Natural killer cell (primary cell): ENCODE measurements at regions not wholly inside any gene's neighbourhood (a gene's known extent, or its start where the extent isn't known, plus 50 kb on each side); places are given as distances from the start of the nearest gene placed in this dataset.

ENCODE experiments used
- ATAC-seq, 3 donors: fragments of 150-1000 bp in 2 of 3; fragments of 200-7000 bp in 1 of 3; cut with Tn5 transposase; 1 replicate in 1 of 3; 2 replicates in 2 of 3; pipeline ENCODE4 v1.10.0; 2021; ENCODE audit warnings: mild to moderate bottlenecking in 2 of 3, moderate library complexity in 2 of 3
- DNase-seq, 2 donors: peaks; one replicate each; pipeline versions ENCODE4 v3.0.0 to v3.0.0-alpha.2; 2013 to 2021; ENCODE audit warnings: mixed read lengths in 1 of 2
- H3K27ac ChIP-seq: one replicate; pipeline ENCODE4 v1.5.1; 2013; ENCODE audit warnings: mild to moderate bottlenecking, low read length
- H3K27me3 ChIP-seq: one replicate; pipeline ENCODE4 v1.6.1; 2013; ENCODE audit warnings: low read length; ENCODE audit not compliant: control insufficient read depth, insufficient read depth
- H3K36me3 ChIP-seq: one replicate; pipeline ENCODE4 v1.6.1; 2013; ENCODE audit warnings: low read length; ENCODE audit not compliant: control insufficient read depth, insufficient read depth
- H3K4me1 ChIP-seq: one replicate; pipeline ENCODE4 v1.6.1; 2013; ENCODE audit warnings: low read length; ENCODE audit not compliant: control insufficient read depth, insufficient read depth
- H3K4me3 ChIP-seq: one replicate; pipeline ENCODE4 v1.5.1; 2013; ENCODE audit warnings: low read length
- H3K9me3 ChIP-seq: one replicate; pipeline ENCODE4 v1.6.1; 2013; ENCODE audit warnings: low read length; ENCODE audit not compliant: control insufficient read depth, insufficient read depth
- H3K27ac Mint-ChIP-seq, 2 donors: one replicate each; pipeline ENCODE4 v1.8.0; 2022; ENCODE audit warnings: mild to moderate bottlenecking in 2 of 2, mixed read lengths in 2 of 2, moderate library complexity in 1 of 2
- H3K27me3 Mint-ChIP-seq, 2 donors: one replicate each; pipeline ENCODE4 v1.8.0; 2022; ENCODE audit warnings: low read depth in 2 of 2, mixed read lengths in 2 of 2
- H3K36me3 Mint-ChIP-seq: one replicate; pipeline ENCODE4 v1.8.0; 2022; ENCODE audit warnings: mixed read lengths
- H3K4me1 Mint-ChIP-seq, 2 donors: one replicate each; pipeline ENCODE4 v1.8.0; 2022; ENCODE audit warnings: mixed read lengths in 2 of 2
- H3K4me3 Mint-ChIP-seq: one replicate; pipeline ENCODE4 v1.8.0; 2022; ENCODE audit warnings: mild to moderate bottlenecking, moderate library complexity, mixed read lengths
- H3K9me3 Mint-ChIP-seq, 2 donors: one replicate each; pipeline ENCODE4 v1.8.0; 2022; ENCODE audit warnings: mixed read lengths in 2 of 2
- CTCF ChIP-seq: fragments of 200-600 bp; IDR thresholded peaks from one replicate; pipeline ENCODE4 v1.8.0; 2022; ENCODE audit warnings: antibody characterized with exemption
- WGBS: methylation state at CpG from one replicate; pipeline ENCODE4 v1.1.7; 2013; ENCODE audit warnings: missing lambda C conversion rate; ENCODE audit not compliant: insufficient coverage; 5-methylcytosine and 5-hydroxymethylcytosine counted together
- intact Hi-C: fragments of 100-400 bp; cut with micrococcal nuclease; formaldehyde crosslinking; loops from one replicate; pipeline ENCODE4 v1.14.2; 2022

- H3K4me3 ChIP-seq = no peak overlapping the region
- Mint-ChIP-seq H3K4me1 (peaks cover 47 to 52% of the 10 kb centered on the region in 2 donors), H3K4me3 (no peak overlapping the region), H3K9me3 (peaks cover 0 to 2% of the 10 kb centered on the region in 2 donors), H3K27me3 (no peaks in the 10 kb centered on the region), H3K36me3 (no peaks in the 10 kb centered on the region), H3K27ac (no peak overlapping the region)
- intact Hi-C loops = no loop called here
- no peaks in the 10 kb centered on the region for H3K9me3 ChIP-seq
- WGBS = 92% methylated on average over 3 of the region's 3 CpGs
- H3K4me1 ChIP-seq = peaks cover 11% of the 10 kb centered on the region
- no peak overlapping the region for H3K27ac ChIP-seq
- DNase-seq = no peak
- H3K27me3 ChIP-seq = no peaks in the 10 kb centered on the region
- TF ChIP-seq CTCF = no peak
- ATAC-seq = no peak
- no peaks in the 10 kb centered on the region for H3K36me3 ChIP-seq
Observed at GRCh38 chr12:67582238-67582834, 66.2 kb upstream of the DYRK2 start.

GRCh38 chr12:67582844-67583243 lies 65.7 kb upstream of the DYRK2 start:
- H3K4me1 Mint-ChIP-seq = peaks cover 42 to 47% of the 10 kb centered on the region in 2 donors
- H3K27me3 ChIP-seq = no peaks in the 10 kb centered on the region
- H3K27me3 Mint-ChIP-seq = no peaks in the 10 kb centered on the region
- no peaks in the 10 kb centered on the region for H3K36me3 ChIP-seq
- no peak for ATAC-seq
- intact Hi-C loops = no loop called here
- no peak overlapping the region for H3K27ac Mint-ChIP-seq
- no peak overlapping the region for H3K4me3 ChIP-seq
- H3K4me3 Mint-ChIP-seq = no peak overlapping the region
- no peak for TF ChIP-seq CTCF
- H3K9me3 ChIP-seq = no peaks in the 10 kb centered on the region
- H3K9me3 Mint-ChIP-seq = peaks cover 0 to 2% of the 10 kb centered on the region in 2 donors
- H3K27ac ChIP-seq = no peak overlapping the region
- DNase-seq = no peak
- H3K36me3 Mint-ChIP-seq = no peaks in the 10 kb centered on the region
- H3K4me1 ChIP-seq = peaks cover 11% of the 10 kb centered on the region
- WGBS = no CpG with 5 or more reads among the region's 2 CpGs

DNA sequence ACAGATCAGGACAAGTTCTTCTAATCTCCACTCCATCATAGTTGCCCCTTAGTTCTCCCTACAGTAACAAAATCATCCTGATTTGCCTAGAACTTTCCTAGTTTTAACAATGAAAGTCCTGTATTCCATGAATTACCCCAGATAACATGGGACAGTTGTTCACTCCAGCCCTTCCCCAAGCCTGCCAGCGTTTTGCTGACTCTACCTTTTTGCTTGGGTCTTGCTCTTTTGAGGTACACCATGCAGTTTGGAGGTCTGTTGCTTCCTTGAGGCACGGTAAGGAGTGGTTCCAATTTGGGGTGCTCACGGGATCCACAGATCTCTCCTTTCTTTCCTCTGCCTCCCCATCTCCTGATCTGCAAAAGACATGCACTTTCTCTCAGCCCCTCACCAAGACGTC lies 61.6 kb upstream of the DYRK2 start:
- no peak for TF ChIP-seq CTCF
- Mint-ChIP-seq H3K4me1 (peaks cover 25 to 33% of the 10 kb centered on the region in 2 donors), H3K27ac (no peak overlapping the region), H3K27me3 (no peaks in the 10 kb centered on the region), H3K36me3 (no peaks in the 10 kb centered on the region), H3K9me3 (peaks cover 0 to under 1% of the 10 kb centered on the region in 2 donors), H3K4me3 (no peak overlapping the region)
- H3K4me3 ChIP-seq = no peak overlapping the region
- H3K4me1 ChIP-seq = peaks cover 16% of the 10 kb centered on the region
- H3K27ac ChIP-seq = no peak overlapping the region
- DNase-seq (no peak), ATAC-seq (no peak)
- 90% methylated on average over 4 of the region's 4 CpGs for WGBS
- no peaks in the 10 kb centered on the region for H3K27me3 ChIP-seq
- no peaks in the 10 kb centered on the region for H3K36me3 ChIP-seq
- H3K9me3 ChIP-seq = no peaks in the 10 kb centered on the region
- intact Hi-C loops = no loop called here

GRCh38 chr12:67589078-67589477 lies 59.5 kb upstream of the DYRK2 start:
- H3K27me3 Mint-ChIP-seq = no peaks in the 10 kb centered on the region
- no peaks in the 10 kb centered on the region for H3K36me3 ChIP-seq
- H3K36me3 Mint-ChIP-seq = no peaks in the 10 kb centered on the region
- WGBS = 93% methylated on average over 2 of the region's 3 CpGs
- peaks cover 42 to 49% of the 10 kb centered on the region in 2 donors for H3K4me1 Mint-ChIP-seq
- no peak overlapping the region for H3K27ac ChIP-seq
- intact Hi-C loops = no loop called here
- H3K9me3 Mint-ChIP-seq = peaks cover 0 to 2% of the 10 kb centered on the region in 2 donors
- no peak overlapping the region for H3K27ac Mint-ChIP-seq
- peaks cover 20% of the 10 kb centered on the region for H3K4me1 ChIP-seq
- no peaks in the 10 kb centered on the region for H3K27me3 ChIP-seq
- no peak for TF ChIP-seq CTCF
- no peak overlapping the region for H3K4me3 Mint-ChIP-seq
- no peak overlapping the region for H3K4me3 ChIP-seq
- ATAC-seq (no peak), DNase-seq (no peak)
- no peaks in the 10 kb centered on the region for H3K9me3 ChIP-seq
